HG02678 (cell line): ENCODE measurements at regions not wholly inside any gene's neighbourhood (a gene's known extent, or its start where the extent isn't known, plus 50 kb on each side); places are given as distances from the start of the nearest gene placed in this dataset.

Experiments used
- ATAC-seq: cut with Tn5 transposase; IDR thresholded peaks from one replicate; pipeline ENCODE4 v1.9.1; 2021; ENCODE audit warnings: mild to moderate bottlenecking, moderate library complexity; ENCODE audit not compliant: unreplicated experiment

- no peak for ATAC-seq
Measured at GRCh38 chr5:124156415-124156996, 589.9 kb downstream of the ZNF608 start.

DNA sequence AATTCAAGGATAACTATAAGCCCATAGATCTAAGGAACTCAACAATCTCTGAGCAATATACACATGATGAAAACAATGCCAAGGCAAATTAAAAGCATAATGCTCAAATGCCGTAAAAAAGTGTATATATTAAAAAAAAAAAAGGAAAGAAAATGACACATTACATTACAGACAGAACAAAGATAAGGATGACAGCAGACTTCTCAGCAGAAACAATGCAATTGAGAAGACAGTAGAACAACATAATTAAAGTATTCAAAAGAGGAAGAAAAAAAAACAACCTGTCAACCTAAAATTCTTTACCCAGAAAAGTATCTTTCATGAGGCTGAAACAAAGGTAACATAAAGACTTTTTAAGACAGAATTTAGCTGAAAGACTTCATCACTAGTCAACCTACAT is 591.7 kb downstream of the ZNF608 start:
- no peak for ATAC-seq

DNA sequence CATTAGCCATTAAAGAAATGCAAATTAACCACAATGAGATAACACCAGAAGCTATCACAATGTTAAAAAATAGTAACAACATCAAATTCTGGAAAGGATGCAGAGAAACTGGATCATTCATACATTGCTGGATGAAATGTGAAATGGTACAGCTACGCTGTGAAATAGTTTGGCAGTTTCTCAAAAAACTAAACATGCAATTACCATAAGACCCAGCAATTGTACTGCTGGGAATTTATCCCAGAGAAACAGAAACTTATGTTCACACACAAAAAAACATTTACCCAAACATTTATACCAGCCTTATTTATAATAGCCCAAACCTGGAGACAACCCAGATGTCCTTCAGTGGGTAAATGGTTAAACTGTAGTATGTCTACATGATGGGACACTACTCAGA is 592.9 kb downstream of the ZNF608 start:
- ATAC-seq: no peak

- ATAC-seq: no peak
Measured at GRCh38 chr5:124148574-124148973, 597.9 kb downstream of the ZNF608 start.

- no peak for ATAC-seq
Measured at GRCh38 chr5:124140060-124140459, 606.4 kb downstream of the ZNF608 start.

DNA sequence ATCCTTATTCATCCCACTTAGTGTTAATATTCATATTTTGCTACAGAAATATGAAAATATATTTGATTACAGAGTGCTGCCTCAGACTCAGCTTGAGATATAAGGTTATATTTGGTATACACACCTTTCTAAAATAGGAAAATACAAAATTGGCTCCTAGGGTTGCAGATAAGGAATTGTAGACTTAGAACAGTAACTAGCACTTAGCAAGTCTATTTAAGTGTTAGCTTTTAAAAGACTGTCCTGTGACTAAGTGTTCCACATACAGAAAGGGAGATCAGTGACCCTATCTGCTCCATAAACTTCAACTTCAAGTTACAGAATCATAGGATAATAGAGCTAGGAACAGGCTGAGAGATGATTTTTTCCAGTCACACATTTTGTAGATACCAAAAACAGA is 607.0 kb downstream of the ZNF608 start:
- ATAC-seq: no peak

DNA sequence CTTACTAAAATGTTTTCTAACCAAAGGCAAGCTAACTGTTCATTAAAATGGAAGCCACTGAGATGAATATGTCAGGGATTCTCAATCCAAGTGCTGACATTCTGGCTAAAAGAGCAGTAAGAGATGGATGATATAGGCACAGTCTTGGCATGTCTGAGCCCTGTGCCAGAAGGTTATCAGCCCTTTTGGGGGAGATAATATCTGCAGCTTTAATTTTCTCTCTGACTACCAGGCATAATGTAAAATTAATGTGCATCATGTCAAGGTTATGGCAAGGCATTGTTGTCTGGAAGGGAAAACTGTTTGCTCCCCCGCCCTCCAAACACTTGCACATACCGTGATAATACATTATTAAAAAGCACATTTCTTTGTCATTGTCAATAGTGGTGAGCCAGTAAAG is 609.8 kb downstream of the ZNF608 start:
- no peak for ATAC-seq

GRCh38 chr5:124134941-124135340 is 611.5 kb downstream of the ZNF608 start:
- ATAC-seq: no peak

GRCh38 chr5:124133406-124133805 is 613.0 kb downstream of the ZNF608 start:
- no peak for ATAC-seq

DNA sequence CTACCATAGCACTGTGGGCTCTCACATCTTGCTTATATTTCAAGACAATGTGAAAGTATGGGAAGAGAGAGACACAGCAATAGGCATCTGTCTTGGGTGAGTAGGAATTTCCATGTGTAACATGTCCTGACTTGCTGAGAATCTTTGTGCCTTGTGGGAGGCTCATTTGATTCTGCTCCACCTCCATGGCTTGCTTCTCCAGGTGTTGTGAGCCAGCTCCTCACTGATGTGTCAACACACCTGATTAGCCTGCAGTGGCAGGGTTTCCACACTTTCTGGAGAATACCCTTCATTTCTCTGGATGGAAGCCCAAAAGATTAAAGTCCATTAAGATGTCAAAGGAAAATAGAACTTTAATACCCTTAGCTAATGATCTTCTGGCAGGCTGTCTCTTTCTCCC is 613.6 kb downstream of the ZNF608 start:
- no peak for ATAC-seq

- no peak for ATAC-seq
Measured at GRCh38 chr5:124131466-124131865, 615.0 kb downstream of the ZNF608 start.

DNA sequence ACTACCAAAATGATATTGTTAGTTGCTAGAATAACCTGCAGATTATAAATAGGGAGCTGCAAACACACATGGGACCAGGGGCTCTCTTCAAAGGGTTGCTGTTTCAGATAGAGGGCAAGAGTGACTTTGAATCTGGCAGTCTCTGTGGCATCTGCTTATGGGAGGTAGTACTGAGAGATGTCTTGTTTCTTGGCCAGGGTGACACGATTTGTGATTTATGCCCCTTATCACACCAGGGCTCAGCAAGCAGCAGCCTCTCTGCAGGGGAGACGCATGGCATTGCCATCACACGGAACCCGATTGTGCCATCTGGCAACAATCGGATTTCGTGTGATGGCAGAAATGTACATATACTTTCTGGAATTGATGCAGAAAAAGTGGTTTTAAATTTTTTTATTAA is 615.6 kb downstream of the ZNF608 start:
- ATAC-seq: no peak

- no peak for ATAC-seq
Measured at GRCh38 chr5:124128867-124129266, 616.9 kb downstream of the CSNK1G3 start.

- ATAC-seq: peak; percentile 69
Measured at GRCh38 chr5:124126504-124127217, 614.7 kb downstream of the CSNK1G3 start.

GRCh38 chr5:124124711-124125229 is 612.8 kb downstream of the CSNK1G3 start:
- ATAC-seq: no peak

DNA sequence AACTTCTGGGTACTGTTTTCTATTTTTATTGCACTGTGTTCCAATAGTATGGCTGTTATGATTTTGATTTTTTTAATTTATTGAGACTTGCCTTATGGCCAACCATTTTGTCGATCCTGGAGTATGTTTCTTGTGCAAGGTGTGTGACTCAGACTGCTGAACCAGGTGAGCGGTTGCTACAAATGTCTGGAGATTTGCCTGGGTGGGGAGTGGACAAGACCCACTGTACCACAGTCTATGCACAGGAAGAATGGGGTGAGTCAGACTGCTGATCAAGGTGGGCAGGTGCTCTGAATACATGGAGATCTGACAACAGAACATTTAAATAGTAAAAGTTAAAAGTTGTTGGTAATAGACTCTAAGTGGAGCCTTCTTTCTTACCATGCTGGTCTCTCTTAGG is 609.2 kb downstream of the CSNK1G3 start:
- ATAC-seq: no peak

- ATAC-seq: no peak
Measured at GRCh38 chr5:124114911-124115310, 602.9 kb downstream of the CSNK1G3 start.

GRCh38 chr5:124111886-124112285 is 599.9 kb downstream of the CSNK1G3 start:
- no peak for ATAC-seq

DNA sequence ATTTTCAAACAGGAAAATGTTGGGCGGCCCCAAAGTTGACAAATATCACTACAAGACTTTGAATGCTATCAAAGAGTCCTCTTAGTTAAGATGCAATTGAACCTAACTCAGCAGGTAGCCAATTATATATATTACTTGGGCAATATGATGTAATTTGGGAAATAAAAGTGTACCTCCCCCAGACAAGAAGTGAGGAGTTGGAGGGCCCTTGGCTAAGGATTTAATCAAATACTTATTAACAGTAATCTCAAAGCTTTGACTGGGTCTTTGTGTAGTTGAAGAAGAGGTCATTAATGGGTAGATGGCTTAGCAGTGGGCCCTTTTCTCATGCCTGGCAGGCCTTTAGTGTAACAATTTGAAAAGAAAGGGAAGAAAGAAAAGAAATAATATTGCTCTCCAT is 599.0 kb downstream of the CSNK1G3 start:
- ATAC-seq: no peak

DNA sequence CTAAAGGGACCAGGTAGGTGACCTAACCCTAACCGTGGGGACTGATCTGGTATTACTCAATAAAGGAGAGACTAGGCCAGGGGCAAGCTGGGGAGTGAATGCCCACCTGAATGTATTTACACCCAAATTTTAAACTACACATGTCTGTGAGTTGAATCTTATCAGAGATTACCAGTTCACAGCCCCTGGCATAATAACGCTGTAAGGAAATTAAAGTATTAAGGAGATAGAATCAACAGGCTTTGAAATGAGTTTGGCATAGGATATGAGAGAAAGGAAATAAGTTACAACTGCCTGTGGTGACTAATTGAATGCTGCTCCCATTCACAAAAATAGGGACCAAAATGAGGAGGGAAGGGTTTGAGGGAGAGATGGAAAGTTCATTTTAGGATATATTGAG is 593.3 kb downstream of the CSNK1G3 start:
- no peak for ATAC-seq

GRCh38 chr5:124104821-124105220 is 592.8 kb downstream of the CSNK1G3 start:
- no peak for ATAC-seq

DNA sequence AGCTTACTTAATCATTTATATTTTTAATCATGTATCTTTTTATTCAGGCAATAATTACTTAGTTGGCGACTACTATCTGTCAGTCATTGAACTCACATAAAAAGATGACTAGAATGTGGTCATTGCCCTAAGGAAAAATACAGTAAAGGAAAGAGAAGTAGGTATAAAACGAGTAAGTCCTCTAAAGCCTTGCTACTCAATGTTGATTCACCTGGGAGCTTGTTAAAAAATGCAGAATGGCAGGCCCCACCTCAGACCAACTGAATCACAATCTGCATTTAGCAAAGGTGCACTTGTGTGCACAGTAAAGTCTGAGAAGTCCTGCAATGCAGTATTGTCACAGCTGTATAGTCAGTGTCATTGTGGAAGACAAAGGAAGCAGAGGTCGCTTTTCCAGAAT is 592.4 kb downstream of the CSNK1G3 start:
- ATAC-seq: no peak

DNA sequence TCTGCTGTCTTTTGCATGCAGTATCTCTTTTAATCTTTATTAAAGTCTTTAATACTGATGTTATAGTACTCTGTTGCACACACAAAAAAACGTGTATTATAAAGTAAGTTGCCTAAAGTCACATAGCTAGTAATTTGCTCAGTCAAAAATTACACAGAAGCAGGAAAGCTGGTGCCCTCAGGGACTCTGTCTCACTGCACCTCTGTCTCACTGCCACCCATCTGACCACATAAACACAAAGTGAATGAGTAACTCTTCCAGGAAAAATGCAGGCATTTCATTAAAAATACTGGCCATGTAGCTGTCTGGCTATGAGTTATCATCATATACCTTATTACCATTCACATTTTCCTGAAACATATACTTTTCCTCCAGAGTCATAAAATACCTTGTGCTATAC is 591.7 kb downstream of the CSNK1G3 start:
- ATAC-seq: no peak
